ENCODE measurements at regions not wholly inside any gene's neighbourhood (a gene's known extent, or its start where the extent isn't known, plus 50 kb on each side); places are given as distances from the start of the nearest gene placed in this dataset.

DNA sequence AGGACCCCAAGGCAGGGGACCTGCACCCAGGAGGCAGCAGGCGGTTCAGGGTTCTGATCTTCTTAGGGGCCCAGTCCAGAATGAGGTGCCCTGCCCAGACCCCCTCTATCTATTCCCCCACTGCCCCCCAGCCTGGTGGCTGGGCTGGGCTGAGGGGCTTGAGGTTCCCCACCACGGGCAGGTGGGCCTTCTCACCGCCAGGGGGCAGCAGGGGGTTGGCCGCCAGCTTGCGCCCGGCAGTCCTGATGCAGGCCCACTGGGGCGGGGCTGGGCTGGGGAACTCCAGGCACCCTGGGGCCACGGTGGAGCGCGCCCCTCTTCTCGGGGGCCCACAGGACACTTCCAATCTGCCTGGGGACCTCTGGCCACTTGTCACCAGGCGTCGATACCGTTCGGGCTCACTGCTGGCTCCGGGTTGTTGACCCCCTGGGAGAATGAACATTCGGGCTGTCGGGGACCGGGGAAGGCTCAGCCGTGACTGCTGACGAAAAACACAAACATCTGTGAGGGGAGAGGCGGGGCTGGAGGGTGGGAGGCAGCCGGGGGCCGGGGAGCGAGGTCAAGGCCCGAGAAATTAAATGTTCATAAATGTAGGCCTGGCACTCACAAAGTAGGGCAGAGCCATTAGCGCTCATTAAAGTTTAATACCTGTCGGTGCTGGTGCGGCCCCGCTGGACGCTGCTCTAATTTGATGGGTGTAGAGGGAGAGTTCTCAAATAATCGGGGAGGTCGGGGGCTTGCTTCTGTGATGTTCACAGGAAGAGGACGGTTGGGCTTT, 219.3 kb upstream of the GSE1 start:
- ATAC-seq (peak; percentile 60 to 88 (median 86)), DNase-seq (peak; percentile 63 to 78)
- Histone ChIP-seq H3K9me3 (ENCODE audit: control insufficient read depth, insufficient read depth, low read length) (no peaks in the 10 kb centered on the region), H3K4me1 (ENCODE audit: control insufficient read depth, insufficient read depth, low read length) (no peaks in the 10 kb centered on the region), H3K36me3 (ENCODE audit: control insufficient read depth, insufficient read depth, low read length) (no peaks in the 10 kb centered on the region), H3K4me3 (ENCODE audit: low read length) (no peak overlapping the region), H3K27me3 (ENCODE audit: control insufficient read depth, insufficient read depth, low read length) (no peaks in the 10 kb centered on the region), H3K27ac (ENCODE audit: low read length) (no peak overlapping the region)
- Mint-ChIP-seq H3K9me3 (no peaks in the 10 kb centered on the region), H3K27me3 (ENCODE audit: low read depth in 2 of 2) (peaks cover 0 to 5% of the 10 kb centered on the region in 2 donors), H3K4me3 (no peak overlapping the region), H3K27ac (no peak overlapping the region), H3K36me3 (no peaks in the 10 kb centered on the region), H3K4me1 (no peaks in the 10 kb centered on the region)
- intact Hi-C loops (cut with micrococcal nuclease): no loop called here
- 72% methylated on average over 34 of the region's 34 CpGs for WGBS (ENCODE audit: insufficient coverage)
- TF ChIP-seq, protein P1, sequence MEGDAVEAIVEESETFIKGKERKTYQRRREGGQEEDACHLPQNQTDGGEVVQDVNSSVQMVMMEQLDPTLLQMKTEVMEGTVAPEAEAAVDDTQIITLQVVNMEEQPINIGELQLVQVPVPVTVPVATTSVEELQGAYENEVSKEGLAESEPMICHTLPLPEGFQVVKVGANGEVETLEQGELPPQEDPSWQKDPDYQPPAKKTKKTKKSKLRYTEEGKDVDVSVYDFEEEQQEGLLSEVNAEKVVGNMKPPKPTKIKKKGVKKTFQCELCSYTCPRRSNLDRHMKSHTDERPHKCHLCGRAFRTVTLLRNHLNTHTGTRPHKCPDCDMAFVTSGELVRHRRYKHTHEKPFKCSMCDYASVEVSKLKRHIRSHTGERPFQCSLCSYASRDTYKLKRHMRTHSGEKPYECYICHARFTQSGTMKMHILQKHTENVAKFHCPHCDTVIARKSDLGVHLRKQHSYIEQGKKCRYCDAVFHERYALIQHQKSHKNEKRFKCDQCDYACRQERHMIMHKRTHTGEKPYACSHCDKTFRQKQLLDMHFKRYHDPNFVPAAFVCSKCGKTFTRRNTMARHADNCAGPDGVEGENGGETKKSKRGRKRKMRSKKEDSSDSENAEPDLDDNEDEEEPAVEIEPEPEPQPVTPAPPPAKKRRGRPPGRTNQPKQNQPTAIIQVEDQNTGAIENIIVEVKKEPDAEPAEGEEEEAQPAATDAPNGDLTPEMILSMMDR (IDR thresholded peaks at IDR 0.05): peak; percentile 68

DNA sequence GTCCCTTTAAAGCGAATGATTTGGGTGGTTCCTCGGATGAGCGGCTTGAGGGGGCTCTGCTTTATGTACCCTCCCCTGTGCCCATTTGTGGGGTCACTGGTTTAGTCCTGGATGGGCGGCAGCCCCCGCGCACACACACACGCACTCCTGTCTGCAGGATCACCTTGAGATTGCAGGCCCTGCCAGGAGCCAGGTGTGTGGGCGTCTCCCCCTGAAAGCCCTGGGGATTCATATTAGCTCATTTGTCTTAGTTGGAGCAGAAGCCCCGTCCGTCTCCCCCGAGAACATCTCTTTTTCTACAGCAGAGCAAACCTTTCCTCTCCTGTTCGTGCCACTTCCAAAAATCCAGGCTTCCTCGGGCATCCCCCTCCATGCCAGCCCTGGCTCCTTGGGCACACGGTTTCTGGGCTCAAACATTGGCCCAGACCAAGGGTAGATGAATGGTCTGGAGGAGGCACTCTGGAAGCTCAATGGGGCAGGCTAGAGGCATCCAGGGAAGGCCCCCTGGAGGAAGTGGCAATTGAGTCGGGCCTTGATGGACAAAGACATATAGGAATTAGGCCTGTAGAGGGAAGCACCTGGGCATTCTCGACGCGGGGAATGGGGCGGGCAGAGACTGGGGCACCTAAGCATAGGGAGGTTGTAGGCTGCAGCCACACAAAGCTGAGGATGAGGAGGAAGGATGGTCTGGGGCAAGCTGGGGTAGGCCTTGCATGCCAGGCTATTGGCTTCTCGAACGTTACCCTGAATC, 218.5 kb upstream of the GSE1 start:
- H3K27me3 ChIP-seq (ENCODE audit: control insufficient read depth, insufficient read depth, low read length): no peaks in the 10 kb centered on the region
- no peak overlapping the region for H3K27ac ChIP-seq (ENCODE audit: low read length)
- no peaks in the 10 kb centered on the region for H3K36me3 ChIP-seq (ENCODE audit: control insufficient read depth, insufficient read depth, low read length)
- TF ChIP-seq, protein P1 (IDR thresholded peaks at IDR 0.05): no peak
- ATAC-seq (no peak), DNase-seq (peak in 1 of 2 donors; percentile 13)
- no peak overlapping the region for H3K4me3 Mint-ChIP-seq
- WGBS (ENCODE audit: insufficient coverage): 88% methylated on average over 21 of the region's 21 CpGs
- H3K27me3 Mint-ChIP-seq (ENCODE audit: low read depth in 2 of 2): peaks cover 0 to 5% of the 10 kb centered on the region in 2 donors
- no peaks in the 10 kb centered on the region for H3K9me3 ChIP-seq (ENCODE audit: control insufficient read depth, insufficient read depth, low read length)
- no peaks in the 10 kb centered on the region for H3K4me1 Mint-ChIP-seq
- no peak overlapping the region for H3K4me3 ChIP-seq (ENCODE audit: low read length)
- intact Hi-C loops (cut with micrococcal nuclease): no loop called here
- H3K9me3 Mint-ChIP-seq: no peaks in the 10 kb centered on the region
- H3K36me3 Mint-ChIP-seq: no peaks in the 10 kb centered on the region
- H3K4me1 ChIP-seq (ENCODE audit: control insufficient read depth, insufficient read depth, low read length): no peaks in the 10 kb centered on the region
- H3K27ac Mint-ChIP-seq: no peak overlapping the region

DNA sequence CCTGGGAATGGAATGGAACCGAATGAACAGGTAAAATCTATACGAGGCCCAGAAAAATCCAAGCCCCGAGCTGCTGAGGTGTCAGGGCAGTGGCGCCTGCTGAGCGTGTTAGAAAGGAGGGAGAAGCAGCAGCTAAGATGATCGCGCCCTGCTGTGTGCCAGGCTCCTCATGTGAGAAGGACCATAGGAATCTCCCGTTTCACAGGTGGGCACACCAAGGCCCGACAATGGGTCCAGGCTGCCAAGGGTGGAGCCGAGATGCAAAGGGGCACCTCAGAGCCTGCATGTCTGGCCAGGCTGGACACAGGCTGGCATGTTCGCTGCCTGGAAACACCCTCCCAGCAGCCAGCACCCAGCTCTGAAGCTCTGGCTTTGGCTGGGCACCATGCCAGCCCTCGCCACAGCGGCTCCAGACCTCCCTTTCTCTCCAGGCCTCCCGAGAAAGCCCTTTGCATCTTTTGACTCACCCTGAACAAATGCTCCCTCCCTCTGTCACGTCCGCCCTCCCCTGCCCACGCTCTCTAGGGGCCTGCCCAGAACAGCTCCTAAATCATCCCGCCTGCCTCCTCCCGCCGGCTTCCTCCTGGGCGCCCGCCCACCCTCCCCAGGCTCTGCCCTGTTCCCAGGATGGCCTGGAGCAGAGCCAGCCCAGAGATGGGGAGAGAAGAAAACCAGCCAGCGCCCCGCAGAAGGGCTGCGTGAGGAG, 217.8 kb upstream of the GSE1 start:
- intact Hi-C loops (cut with micrococcal nuclease): no loop called here
- Histone ChIP-seq H3K36me3 (ENCODE audit: control insufficient read depth, insufficient read depth, low read length) (no peaks in the 10 kb centered on the region), H3K4me3 (ENCODE audit: low read length) (no peak overlapping the region), H3K27me3 (ENCODE audit: control insufficient read depth, insufficient read depth, low read length) (no peaks in the 10 kb centered on the region), H3K4me1 (ENCODE audit: control insufficient read depth, insufficient read depth, low read length) (no peaks in the 10 kb centered on the region), H3K9me3 (ENCODE audit: control insufficient read depth, insufficient read depth, low read length) (no peaks in the 10 kb centered on the region), H3K27ac (ENCODE audit: low read length) (no peak overlapping the region)
- no peaks in the 10 kb centered on the region for H3K36me3 Mint-ChIP-seq
- H3K27ac Mint-ChIP-seq: no peak overlapping the region
- H3K4me1 Mint-ChIP-seq: no peaks in the 10 kb centered on the region
- no peak for ATAC-seq
- no peak overlapping the region for H3K4me3 Mint-ChIP-seq
- no peaks in the 10 kb centered on the region for H3K9me3 Mint-ChIP-seq
- peak in 1 of 2 donors; percentile 9 for DNase-seq
- WGBS (ENCODE audit: insufficient coverage): 52% methylated on average over 25 of the region's 25 CpGs
- H3K27me3 Mint-ChIP-seq (ENCODE audit: low read depth in 2 of 2): peaks cover 0 to 5% of the 10 kb centered on the region in 2 donors
- TF ChIP-seq, protein P1 (IDR thresholded peaks at IDR 0.05): no peak
